CD4-positive, alpha-beta T cell (primary cell): ENCODE measurements at regions not wholly inside any gene's neighbourhood (a gene's known extent, or its start where the extent isn't known, plus 50 kb on each side); places are given as distances from the start of the nearest gene placed in this dataset.

ENCODE experiments used
- ATAC-seq: fragments of 200-7000 bp; cut with Tn5 transposase; one replicate; pipeline ENCODE4 v1.10.0; 2022; ENCODE audit warnings: mild to moderate bottlenecking; ENCODE audit not compliant: poor library complexity
- CTCF ChIA-PET: fragments of 350-600 bp; sonication (Branson Sonifier 250); formaldehyde crosslinking; loops from one replicate; lab custom pipeline; 2021; ENCODE audit warnings: antibody characterized with exemption, inconsistent platforms; lab: Charles Lee
- POLR2A ChIA-PET: fragments of 350-600 bp; sonication (Branson Sonifier 250); formaldehyde crosslinking; loops from one replicate; lab custom pipeline; 2021; ENCODE audit warnings: antibody characterized with exemption, inconsistent platforms; lab: Charles Lee
- DNase-seq, 14 experiments: peaks; one replicate each; pipeline ENCODE4 v3.0.0-alpha.2; 2013 to 2020; ENCODE audit warnings: mixed read lengths in 2 of 14
- H3K27ac ChIP-seq, 2 donors: one replicate each; pipeline versions ENCODE4 v1.5.1 to v1.7.0; 2013; ENCODE audit warnings: low read length in 2 of 2, low read depth in 1 of 2, mild to moderate bottlenecking in 1 of 2
- H3K27me3 ChIP-seq, 2 experiments: 1 replicate in 1 of 2; 2 replicates in 1 of 2; pipeline versions ENCODE4 v1.6.1 to v1.7.0; 2013; ENCODE audit warnings: low read length in 2 of 2, control low read depth in 1 of 2, mild to moderate bottlenecking in 1 of 2, moderate library complexity in 1 of 2; ENCODE audit not compliant: insufficient read depth in 2 of 2, control insufficient read depth in 1 of 2
- H3K36me3 ChIP-seq: one replicate; pipeline ENCODE4 v1.6.1; 2013; ENCODE audit warnings: low read length, control low read depth; ENCODE audit not compliant: insufficient read depth
- H3K4me1 ChIP-seq: one replicate; pipeline ENCODE4 v1.6.1; 2013; ENCODE audit warnings: low read length, control low read depth; ENCODE audit not compliant: insufficient read depth
- H3K4me3 ChIP-seq: one replicate; pipeline ENCODE4 v1.5.1; 2013; ENCODE audit warnings: mild to moderate bottlenecking, low read length, moderate library complexity
- H3K9me3 ChIP-seq, 2 experiments: 1 replicate in 1 of 2; 2 replicates in 1 of 2; pipeline versions ENCODE4 v1.6.1 to v1.7.0; 2013; ENCODE audit warnings: low read length in 2 of 2, mild to moderate bottlenecking in 2 of 2, control low read depth in 1 of 2, moderate library complexity in 1 of 2; ENCODE audit not compliant: control insufficient read depth in 1 of 2, insufficient read depth in 1 of 2
- H3K27ac Mint-ChIP-seq: one replicate; pipeline ENCODE4 v1.8.0; 2020; ENCODE audit warnings: mixed read lengths
- H3K27me3 Mint-ChIP-seq: one replicate; pipeline ENCODE4 v1.8.0; 2021; ENCODE audit warnings: mixed read lengths
- H3K36me3 Mint-ChIP-seq: one replicate; pipeline ENCODE4 v1.8.0; 2021; ENCODE audit warnings: low read depth, mixed read lengths
- H3K4me1 Mint-ChIP-seq: one replicate; pipeline ENCODE4 v1.8.0; 2021; ENCODE audit warnings: low read depth, mixed read lengths
- H3K4me3 Mint-ChIP-seq: one replicate; pipeline ENCODE4 v1.8.0; 2020; ENCODE audit warnings: mild to moderate bottlenecking, mixed read lengths
- H3K9me3 Mint-ChIP-seq: one replicate; pipeline ENCODE4 v1.8.0; 2020; ENCODE audit warnings: mixed read lengths
- CTCF ChIP-seq: fragments of 200-600 bp; IDR thresholded peaks from one replicate; pipeline ENCODE4 v1.8.0; 2022; ENCODE audit warnings: antibody characterized with exemption, mild to moderate bottlenecking
- intact Hi-C, 2 experiments: fragments of 100-400 bp; cut with DNase I in 1 of 2; cut with micrococcal nuclease in 1 of 2; formaldehyde crosslinking; loops; one replicate each; pipeline versions ENCODE4 v1.15.1 to v1.9.0; 2023 to 2025; cut with DNase I, micrococcal nuclease

- no peaks in the 10 kb centered on the region for H3K36me3 ChIP-seq
- peaks cover 0 to 11% of the 10 kb centered on the region in 2 experiments for H3K9me3 ChIP-seq
- peaks cover 2 to 5% of the 10 kb centered on the region in 2 experiments for H3K27me3 ChIP-seq
- no peak for ATAC-seq
- ChIA-PET POLR2A (no interaction called here), CTCF (no interaction called here)
- no peak for TF ChIP-seq CTCF
- Mint-ChIP-seq H3K4me3 (no peak overlapping the region), H3K4me1 (no peaks in the 10 kb centered on the region), H3K36me3 (no peaks in the 10 kb centered on the region), H3K27ac (no peak overlapping the region), H3K9me3 (no peaks in the 10 kb centered on the region), H3K27me3 (peaks cover 11% of the 10 kb centered on the region)
- H3K4me1 ChIP-seq: no peaks in the 10 kb centered on the region
- DNase-seq: no peak
- H3K4me3 ChIP-seq: no peak overlapping the region
- intact Hi-C loops: no loop called here
- no peak overlapping the region for H3K27ac ChIP-seq
Measured at GRCh38 chr16:87177673-87178072, 139.5 kb downstream of the C16orf95 start.

- no peak for ATAC-seq
- TF ChIP-seq CTCF: no peak
- H3K27ac ChIP-seq: no peak overlapping the region
- H3K4me1 ChIP-seq: no peaks in the 10 kb centered on the region
- POLR2A ChIA-PET: no interaction called here
- DNase-seq: no peak
- no peak overlapping the region for H3K4me3 Mint-ChIP-seq
- no peaks in the 10 kb centered on the region for H3K36me3 Mint-ChIP-seq
- H3K9me3 ChIP-seq: peaks cover 0 to 11% of the 10 kb centered on the region in 2 experiments
- peaks cover 11% of the 10 kb centered on the region for H3K27me3 Mint-ChIP-seq
- peaks cover 2 to 5% of the 10 kb centered on the region in 2 experiments for H3K27me3 ChIP-seq
- H3K9me3 Mint-ChIP-seq: no peaks in the 10 kb centered on the region
- no peak overlapping the region for H3K27ac Mint-ChIP-seq
- H3K36me3 ChIP-seq: no peaks in the 10 kb centered on the region
- H3K4me1 Mint-ChIP-seq: no peaks in the 10 kb centered on the region
- intact Hi-C loops: no loop called here
- CTCF ChIA-PET: no interaction called here
- no peak overlapping the region for H3K4me3 ChIP-seq
Measured at GRCh38 chr16:87178177-87178863, 138.9 kb downstream of the C16orf95 start.

- no peak overlapping the region for H3K4me3 Mint-ChIP-seq
- no peaks in the 10 kb centered on the region for H3K36me3 Mint-ChIP-seq
- CTCF ChIA-PET: no interaction called here
- TF ChIP-seq CTCF: no peak
- H3K4me1 Mint-ChIP-seq: no peaks in the 10 kb centered on the region
- peaks cover 11% of the 10 kb centered on the region for H3K27me3 Mint-ChIP-seq
- DNase-seq (no peak), ATAC-seq (no peak)
- H3K27ac ChIP-seq: no peak overlapping the region
- peaks cover 0 to 11% of the 10 kb centered on the region in 2 experiments for H3K9me3 ChIP-seq
- no peaks in the 10 kb centered on the region for H3K4me1 ChIP-seq
- no peaks in the 10 kb centered on the region for H3K9me3 Mint-ChIP-seq
- no peak overlapping the region for H3K27ac Mint-ChIP-seq
- POLR2A ChIA-PET: no interaction called here
- peaks cover 2 to 5% of the 10 kb centered on the region in 2 experiments for H3K27me3 ChIP-seq
- intact Hi-C loops: no loop called here
- H3K4me3 ChIP-seq: no peak overlapping the region
- no peaks in the 10 kb centered on the region for H3K36me3 ChIP-seq
Measured at GRCh38 chr16:87178977-87179376, 138.2 kb downstream of the C16orf95 start.
